Sigmoid colon (tissue), 4 donors: ENCODE measurements at regions not wholly inside any gene's neighbourhood (a gene's known extent, or its start where the extent isn't known, plus 50 kb on each side); places are given as distances from the start of the nearest gene placed in this dataset.

Experiments used
- CTCF ChIP-seq, 4 experiments: fragments of 450-650 bp in 3 of 4; fragments of 200-600 bp in 1 of 4; IDR thresholded peaks; one replicate each; pipeline ENCODE4 v1.5.1; 2016 to 2019; ENCODE audit warnings: antibody characterized with exemption in 4 of 4, mild to moderate bottlenecking in 3 of 4, moderate library complexity in 2 of 4
- EP300 ChIP-seq, 4 donors: sonication (generic); formaldehyde crosslinking; IDR thresholded peaks; one replicate each; pipeline ENCODE4 v1.6.1; 2017; ENCODE audit warnings: antibody characterized with exemption in 4 of 4
- POLR2A ChIP-seq, 2 donors: fragments of 450-650 bp; IDR thresholded peaks; one replicate each; pipeline ENCODE4 v1.6.1; 2016; ENCODE audit warnings: antibody characterized with exemption in 2 of 2, mild to moderate bottlenecking in 2 of 2, moderate library complexity in 2 of 2
- POLR2AphosphoS5 ChIP-seq, 4 donors: sonication (generic); formaldehyde crosslinking; IDR thresholded peaks; one replicate each; pipeline ENCODE4 v1.6.1; 2017; ENCODE audit warnings: antibody characterized with exemption in 4 of 4

GRCh38 chr6:125662296-125662695 is 87.1 kb upstream of the HEY2 start:
- TF ChIP-seq POLR2A (IDR thresholded peaks at IDR 0.05), result no peak
- no peak for TF ChIP-seq CTCF (IDR thresholded peaks at IDR 0.05)
- no peak for TF ChIP-seq EP300 (IDR thresholded peaks at IDR 0.05)
- no peak for TF ChIP-seq POLR2AphosphoS5 (IDR thresholded peaks at IDR 0.05)
